Stimulated activated CD4-positive, alpha-beta T cell treated with anti-CD3 and anti-CD28 coated beads, TNF-alpha, amount 100 ng/mL, for 24 hours (primary cell): ENCODE measurements at regions not wholly inside any gene's neighbourhood (a gene's known extent, or its start where the extent isn't known, plus 50 kb on each side); places are given as distances from the start of the nearest gene placed in this dataset.

Experiments
- DNase-seq, 3 experiments: peaks; one replicate each; pipeline ENCODE4 v3.0.0-alpha.2; 2020; ENCODE audit warnings: low read depth in 3 of 3

DNA sequence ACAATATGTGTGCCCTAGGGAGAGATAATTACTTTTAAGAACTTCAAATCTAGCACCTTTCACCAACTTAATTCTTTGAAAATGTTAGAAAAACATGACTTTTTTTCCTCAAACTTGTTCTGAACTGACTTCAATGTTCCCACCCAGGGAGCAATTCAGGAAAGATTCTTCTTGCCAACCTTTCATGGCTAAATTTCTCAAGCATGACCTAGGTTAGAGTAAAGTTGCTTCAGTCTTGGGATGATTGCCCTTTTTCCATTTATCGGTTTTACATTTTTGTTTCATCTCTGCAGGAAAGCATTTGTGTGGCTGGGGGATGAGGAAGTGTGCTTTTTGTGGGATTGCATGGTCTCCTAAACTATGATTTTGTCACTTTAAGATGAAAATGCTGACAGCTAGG, 647.7 kb downstream of the LTN1 start:
- DNase-seq: no peak

DNA sequence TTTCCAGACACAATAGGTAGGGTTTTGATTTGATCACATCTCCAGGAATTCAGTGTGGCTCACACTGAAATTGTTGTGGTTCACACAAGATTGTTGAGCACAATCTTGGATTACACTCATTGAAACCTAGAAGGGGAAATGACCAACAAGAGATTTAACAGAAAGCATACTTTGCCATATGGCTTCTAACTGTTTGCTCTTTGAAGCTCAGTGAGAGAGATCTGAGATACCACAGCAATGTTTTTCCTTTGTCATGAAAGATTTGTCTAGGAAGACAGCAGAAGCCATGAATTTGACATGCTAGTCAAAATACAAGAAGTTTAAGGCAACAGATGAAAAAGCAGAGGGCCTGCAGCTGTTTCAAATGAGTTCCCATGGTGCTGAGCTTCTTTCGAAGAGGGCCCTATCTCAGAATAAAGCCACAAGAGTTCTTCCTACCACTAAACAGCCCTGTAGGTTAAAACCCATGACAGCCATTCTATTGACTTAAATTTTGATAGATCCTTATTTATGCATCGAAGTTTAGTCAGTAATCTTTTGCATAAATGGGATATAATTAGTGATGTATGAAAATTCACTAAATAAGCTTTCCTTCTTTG, 650.4 kb downstream of the LTN1 start:
- no peak for DNase-seq

DNA sequence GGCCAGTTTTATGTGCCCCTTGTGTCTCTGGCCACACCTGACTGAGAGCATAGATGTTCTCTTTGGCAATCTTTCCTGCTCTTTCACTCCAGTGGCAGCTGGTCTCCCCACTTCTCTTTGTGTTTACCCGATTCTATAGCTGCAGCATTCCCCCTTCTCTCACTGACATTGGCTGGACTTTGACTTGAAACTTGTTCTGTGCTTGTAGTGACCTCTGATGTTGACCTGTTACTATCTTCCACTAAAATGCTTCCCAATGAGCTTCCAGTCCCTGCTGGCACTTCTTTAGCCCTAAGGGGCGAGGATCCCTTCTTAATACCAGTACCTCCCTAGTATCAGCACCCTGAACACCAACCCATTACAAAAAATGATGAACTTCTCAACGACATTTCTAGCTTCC, 653.3 kb downstream of the LTN1 start:
- no peak for DNase-seq

DNA sequence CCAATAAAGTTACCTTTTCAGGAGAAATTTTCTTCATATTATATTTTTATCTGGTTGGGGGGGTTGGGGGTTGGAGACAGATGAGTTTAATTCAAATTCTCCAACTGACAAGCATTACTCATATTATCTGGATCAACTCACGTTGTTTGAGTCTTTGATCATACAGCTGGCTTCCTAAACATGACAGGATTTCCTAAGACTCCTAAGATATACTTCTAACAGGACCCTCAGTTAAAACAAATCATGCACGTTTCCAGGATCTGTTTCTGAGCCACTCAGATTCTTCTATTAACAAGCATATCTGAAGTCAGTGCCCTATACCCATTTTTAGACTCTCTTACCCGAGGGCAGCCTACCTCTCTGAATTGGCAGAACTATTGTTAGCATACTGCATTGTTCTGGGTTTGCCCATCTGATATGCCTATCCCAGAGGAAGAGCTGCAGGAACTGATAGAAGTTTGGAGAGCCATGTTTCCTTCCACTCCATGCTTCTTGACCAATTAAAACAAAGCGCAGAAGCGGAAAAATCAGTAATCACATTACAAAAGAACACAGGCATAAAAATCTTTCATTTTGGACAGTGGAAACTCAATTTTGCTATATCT, 653.9 kb downstream of the LTN1 start:
- no peak for DNase-seq

DNA sequence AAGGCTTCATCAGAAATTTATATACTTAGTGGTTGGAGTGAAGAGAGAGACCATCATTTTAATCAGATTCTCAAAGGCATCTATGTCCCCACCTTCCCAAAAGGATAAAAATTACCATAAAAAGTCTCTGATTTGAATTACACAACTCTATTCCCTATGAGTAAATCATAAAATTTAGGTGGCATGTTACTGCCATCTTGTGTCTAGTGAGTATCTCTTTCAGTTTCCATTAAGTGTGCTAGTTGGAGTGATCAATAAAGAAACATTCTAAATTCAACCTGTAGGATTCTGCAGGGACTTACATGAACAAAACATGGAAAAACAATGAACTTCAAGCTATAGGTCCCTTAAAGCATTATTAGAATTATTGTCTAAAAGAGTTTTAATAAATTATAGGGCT, 655.4 kb downstream of the LTN1 start:
- no peak for DNase-seq

DNA sequence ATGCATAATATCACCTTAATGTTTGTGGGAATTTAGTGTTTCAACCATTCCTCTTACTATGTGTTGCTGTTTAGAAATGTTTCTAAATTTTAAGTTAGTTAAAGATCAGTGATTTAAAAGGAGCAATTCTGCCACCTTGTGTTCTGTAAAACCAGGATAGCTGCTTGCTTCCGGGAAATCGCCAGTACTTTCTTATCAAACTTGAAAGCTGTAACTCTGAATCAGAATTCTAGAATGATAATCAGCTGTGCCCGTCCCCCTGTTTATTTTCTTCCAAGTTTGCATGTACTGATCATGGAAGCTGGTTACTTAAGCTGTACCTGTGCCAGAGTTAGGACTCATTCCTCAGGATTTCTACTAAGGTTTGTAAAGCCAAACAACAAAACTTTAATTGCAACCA, 656.4 kb downstream of the LTN1 start:
- no peak for DNase-seq

DNA sequence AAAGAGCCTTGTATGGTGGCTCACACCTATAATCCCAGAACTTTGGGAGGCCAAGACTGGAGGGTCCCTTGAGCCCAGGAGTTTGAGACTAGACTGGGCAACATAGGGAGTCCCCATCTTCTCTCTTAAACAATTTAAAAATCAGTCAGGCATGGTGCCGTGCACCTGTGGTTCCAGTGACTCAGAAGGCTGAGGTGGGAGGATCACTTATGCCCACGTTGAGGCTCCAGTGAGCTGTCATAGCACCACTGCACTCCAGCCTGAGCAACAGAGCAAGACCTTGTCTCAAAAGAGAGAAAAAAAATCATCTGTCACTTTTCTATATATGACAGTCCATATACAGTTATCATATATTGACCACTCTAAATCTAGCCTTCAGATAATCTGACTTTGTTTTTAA, 658.3 kb downstream of the LTN1 start:
- no peak for DNase-seq

DNA sequence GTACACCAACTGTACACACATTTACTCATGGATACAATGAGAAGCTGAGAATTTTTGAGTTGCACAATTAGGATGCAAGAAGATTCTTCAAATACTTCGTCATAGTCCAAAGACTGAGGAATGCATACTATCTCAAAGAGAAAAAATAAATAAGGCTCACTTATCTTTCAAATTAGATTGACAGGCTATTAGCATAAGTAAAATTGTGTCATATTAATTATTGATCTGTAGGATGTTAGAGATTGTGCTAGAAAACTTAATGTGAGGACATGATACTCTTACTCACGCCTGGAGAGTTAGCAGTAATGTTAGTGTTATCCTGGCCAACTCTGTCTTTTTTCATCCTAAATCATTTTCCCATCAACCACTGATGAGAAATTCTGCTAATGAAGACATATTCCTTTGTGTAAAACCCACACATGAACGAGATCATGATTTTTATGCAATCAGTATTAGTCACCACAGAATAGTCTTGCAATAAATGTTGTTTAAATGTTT, 659.0 kb downstream of the LTN1 start:
- DNase-seq: no peak

DNA sequence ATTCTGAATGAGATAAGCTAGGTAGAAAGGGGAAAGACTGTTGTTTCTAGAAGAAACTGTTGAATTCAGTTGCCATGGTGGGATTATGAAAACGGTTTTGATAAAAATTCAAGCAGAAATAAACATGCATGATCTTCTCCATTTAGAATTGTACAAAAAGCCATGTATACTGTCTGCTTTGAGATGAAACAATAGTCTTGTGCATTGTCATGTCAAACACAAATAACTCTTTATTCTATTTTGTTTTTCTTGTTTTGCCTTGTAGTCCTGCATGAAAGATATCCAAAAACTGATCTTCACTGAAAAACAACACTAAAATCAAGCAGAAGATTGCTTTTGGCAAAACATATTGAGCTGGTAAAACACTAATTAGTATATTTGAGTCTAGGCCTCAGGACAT, 659.9 kb downstream of the LTN1 start:
- DNase-seq: no peak

DNA sequence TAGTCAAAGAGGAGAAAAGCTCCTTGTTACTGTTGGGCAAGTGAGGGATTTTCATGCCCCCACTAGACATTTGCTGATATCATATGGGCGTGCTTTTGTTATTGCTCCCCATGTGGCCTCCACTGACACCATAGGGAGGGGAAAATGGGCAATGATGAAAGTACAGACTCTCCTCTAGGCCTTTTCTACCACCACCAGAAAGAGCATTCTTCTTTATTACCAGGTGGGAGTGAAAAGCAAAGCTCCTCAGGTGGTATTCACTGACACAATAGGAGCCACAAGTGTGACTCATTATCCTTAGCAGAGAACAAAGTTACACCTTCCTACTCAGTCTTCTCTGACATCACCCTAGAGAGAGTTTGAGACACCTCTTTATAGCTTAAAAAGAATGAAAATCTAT, 667.1 kb downstream of the LTN1 start:
- no peak for DNase-seq

DNA sequence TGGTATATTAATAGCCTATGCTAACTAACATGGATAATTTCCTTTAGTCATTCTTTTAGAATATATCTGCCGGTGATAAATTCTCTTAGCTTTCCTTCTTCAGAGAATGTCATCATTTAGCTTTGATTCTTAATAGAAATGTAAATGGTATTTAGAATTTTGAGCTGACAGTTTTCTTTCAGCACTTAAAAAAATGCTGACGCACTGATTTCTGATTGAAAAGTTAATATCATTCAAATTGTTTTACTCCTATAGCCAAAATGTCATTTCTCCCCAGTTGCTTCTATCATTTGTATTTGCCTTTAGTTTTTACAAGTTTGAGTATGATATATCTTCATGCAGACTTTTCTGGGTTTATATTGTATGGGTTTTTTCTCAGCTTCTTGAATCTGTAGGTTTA, 668.0 kb downstream of the LTN1 start:
- no peak for DNase-seq

DNA sequence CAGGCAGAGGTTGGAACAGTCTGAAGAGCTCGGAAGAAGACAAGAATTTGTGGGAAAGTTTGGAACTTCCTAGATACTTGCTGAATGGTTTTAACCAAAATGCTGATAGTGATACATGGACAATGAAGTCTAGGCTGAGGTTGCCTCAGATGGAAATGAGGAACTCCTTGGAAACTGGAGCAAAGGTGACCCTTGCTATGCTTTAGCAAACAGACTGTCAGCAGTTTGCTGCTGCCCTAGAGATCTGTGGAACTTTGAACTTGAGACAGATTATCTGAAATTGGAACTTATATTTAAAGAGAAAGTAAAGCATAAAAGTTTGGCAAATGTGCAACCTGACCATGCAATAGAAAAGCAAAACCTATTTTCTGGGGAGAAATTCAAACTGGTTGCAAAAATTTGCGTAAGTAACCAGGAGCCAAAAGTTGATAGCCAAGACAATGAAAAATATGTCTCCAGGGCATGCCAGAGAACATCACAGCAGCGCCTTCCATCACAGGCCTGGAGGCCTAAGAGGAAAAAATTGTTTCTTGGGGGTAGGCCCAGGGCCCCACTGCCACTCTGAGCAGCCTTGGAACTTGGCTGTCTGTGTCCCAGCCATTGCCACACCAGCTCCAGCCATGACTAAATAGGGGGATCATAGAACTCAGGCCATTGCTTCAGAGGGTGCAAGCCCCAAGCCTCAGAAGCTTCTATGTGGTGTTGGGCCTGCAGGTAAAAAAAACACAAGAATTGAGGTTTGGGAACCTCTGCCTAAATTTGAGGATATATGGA, 675.3 kb downstream of the LTN1 start:
- no peak for DNase-seq

DNA sequence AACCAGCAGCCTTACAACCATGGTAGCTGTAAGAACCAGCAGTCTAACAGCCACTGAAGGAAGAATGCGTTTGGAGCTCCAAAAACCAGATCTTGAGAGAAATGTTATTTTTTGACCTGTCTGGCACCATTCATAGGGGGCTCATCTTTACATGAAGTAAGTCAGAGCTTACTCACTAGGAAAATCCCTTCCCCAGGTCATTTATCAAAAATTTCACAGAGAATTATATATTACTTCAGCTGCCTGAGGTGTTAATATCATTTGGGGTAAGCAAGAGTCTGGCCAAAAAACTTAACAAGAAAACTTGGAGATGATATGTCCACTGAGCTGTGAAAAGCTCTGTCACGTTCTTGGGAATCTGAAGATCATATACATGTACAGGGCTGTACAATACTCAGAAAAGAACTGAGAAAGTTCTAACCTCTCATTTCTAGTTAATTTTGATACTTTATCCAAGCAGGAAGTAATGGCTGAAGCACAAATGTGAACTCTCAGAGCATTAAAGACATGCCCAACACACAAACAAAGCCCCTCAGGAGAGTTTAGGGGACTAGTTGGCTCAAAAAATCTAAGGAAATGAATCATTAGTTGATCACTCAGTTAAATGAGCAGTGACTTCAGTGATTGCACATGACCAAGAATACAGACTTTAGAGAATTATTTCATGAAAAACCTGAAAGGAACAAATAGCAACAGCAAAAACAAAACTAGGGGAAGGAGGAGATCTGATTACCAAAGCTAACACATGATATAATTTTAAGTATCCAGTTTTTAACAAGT, 681.1 kb downstream of the LTN1 start:
- no peak for DNase-seq

DNA sequence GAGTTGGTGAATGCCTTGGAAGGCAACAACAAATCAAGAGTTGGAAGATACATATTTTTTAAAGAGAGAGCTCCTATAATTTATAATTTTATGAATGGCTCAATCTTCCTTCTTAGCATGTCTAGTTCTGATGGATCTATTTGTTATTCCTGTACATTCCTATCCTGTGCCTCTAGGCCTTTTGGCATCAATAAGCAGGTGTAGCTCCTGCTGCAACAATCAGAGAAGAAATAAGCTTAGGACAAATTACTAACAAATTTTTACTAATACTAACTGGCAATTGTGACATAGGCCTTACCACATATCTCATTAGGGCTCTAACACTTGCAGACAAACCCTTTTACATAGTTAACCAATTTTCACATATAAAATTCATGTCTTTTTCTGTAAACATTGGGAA, 682.0 kb downstream of the LTN1 start:
- no peak for DNase-seq

DNA sequence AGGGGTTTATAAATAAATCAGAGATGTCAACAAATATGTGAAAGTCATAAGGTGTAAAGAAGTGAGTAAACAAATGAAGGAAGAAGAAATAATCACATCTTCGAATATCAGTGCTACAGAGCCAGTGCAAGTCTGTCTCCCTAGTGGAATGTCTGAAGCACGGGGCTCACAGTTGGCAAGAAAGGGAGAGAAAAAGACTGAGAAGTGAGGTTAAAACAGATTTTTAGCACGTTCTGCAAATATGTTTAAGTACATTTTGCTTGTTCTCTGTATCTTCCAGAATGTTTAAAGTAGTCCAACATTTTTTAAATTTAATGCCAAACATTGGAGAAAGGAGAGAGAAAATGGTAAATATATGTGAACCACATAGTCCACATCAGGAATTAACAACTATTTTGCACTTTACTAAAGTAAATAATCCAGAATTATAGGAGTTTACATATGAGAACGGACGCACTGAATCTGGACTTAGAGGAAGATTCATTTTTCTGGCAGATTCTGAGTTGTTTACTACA, 682.4 kb downstream of the LTN1 start:
- DNase-seq: no peak

DNA sequence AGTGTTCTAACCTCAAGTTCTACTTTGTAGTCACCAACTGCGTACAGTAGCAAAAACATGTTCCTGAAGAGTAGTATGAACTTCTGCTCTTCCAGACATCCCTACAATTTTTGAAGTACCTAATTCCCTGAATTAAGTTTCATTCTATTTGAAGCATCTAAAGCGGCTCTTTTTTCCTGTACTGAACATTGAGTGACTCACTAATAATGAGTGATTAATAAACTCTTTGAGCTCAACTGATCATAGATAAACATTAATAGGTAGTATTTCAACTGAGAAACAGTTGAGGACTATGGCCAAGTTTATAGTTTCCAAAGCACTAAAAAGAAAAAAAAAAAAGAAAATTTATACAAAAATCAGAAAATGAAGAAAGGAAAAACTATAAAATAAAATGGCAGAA, 683.1 kb downstream of the LTN1 start:
- no peak for DNase-seq

DNA sequence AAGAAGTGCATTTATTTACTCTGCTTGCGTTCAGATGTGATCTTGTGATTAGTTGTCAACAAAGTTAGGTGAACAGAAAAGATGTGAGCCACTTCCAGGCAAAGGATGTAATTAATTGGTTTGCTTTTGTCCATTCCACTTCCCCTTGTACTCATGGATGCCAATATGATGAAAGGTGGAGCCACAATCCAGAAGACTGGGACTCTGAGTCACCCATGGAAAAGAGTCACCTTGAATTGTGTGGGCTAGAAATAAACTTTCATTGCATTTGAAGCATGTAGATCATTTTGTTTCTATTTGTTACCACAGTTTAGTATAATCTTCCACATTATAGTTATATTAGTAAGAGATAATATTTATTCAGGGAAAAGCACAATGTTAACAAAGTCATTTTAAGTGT, 684.2 kb downstream of the LTN1 start:
- DNase-seq: no peak

DNA sequence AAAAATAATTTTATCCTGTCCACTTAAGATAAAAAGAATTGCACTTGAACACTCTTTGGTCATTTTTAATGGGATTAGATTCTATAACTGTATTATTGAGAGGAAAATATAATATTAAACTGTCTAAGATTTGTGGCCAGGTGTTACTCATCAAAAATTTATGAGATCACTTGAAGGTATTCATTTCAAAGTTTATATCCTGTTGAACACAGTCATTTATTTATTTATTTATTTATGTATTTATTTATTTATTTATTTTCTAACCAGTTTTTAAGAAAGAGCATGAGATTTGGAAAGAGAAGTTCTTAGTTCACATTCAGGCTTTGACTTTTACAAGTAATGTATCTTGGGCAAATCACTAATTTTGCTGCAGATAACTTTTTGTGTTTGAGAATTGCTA, 692.7 kb downstream of the LTN1 start:
- DNase-seq: no peak

DNA sequence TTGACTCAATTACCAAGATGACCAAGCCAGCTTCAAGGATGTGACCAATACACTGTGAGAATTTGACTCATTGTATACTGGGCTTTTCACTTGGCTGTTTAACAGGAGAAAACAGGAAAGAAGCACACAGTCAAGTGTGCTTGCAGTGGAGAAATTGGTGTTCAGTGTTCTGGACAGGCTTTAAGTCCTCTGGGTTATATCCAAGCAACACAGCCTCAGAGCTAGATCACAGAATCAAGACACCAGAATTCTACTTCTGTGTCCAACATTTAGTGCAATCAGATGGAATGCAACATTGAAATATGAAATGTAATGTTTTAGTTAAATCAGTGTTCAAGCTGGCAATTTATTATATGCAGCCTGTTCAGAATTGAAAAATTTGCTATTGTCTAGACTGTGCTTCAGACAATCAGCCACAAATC, 694.4 kb downstream of the LTN1 start:
- DNase-seq: no peak

DNA sequence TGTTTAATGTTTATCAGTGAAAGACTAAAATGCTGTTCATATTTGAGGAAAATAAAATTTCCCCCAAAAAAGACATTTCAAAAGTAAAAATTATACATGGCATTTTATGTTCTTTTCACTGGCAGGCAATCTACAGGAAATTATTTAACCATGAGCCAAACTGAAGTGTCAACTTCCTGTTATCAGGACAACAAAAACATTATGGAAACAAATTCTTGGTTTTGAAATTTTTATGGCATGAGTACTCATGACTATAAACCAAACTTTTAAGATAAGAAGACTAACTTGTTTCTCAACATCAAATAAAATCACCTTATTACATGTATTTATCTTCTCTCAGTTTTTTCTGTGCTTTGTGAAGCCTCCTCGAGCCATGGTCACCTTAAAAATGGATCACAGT, 698.6 kb downstream of the LTN1 start:
- no peak for DNase-seq

DNA sequence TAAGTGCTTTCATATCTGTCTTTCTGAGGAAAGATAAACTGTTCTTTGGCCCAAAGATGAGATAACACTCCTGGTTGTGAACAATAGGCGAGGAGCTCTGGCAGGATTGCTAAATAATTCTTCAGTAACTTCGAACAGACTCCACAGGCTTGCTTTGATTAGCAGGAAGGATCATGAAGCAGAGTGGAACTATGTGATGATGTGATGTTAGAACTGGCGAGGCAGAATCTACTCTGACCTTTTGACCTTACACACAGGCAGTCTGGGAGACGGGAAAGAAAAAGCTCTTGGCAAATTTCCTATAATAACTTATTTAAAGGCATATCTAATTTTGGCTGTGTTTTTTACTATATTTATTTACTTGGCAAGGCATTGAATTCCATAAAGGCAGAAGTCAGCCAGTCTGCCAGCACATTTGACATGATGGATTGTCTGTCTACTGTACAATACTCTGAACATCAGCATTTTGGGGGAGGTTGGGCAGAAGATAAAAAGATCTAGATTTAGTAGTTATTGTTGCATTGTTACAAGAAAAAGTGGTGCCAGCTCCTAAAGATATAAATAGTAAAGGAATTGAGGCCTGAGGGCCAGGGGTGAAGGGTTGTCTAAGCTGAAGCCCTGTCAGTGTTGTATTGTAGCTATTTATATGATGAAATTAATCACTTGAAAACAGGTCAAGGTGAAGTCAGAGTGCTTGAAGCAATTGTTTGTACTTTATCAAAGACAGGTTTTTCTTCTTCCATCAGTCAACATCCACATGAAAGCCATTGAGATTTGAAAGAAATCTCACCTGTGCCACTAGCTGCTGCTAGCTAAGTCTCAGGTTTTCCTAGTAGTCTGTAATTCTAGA, 708.8 kb downstream of the LTN1 start:
- no peak for DNase-seq
